ENCODE measurements at regions not wholly inside any gene's neighbourhood (a gene's known extent, or its start where the extent isn't known, plus 50 kb on each side); places are given as distances from the start of the nearest gene placed in this dataset.

GRCh38 chr2:12273111-12273510, 443.6 kb upstream of the TRIB2 start:
- DNase-seq (ENCODE audit: low spot score) = no peak
- H3K4me3 Mint-ChIP-seq = no peak overlapping the region
- no peak overlapping the region for H3K27ac Mint-ChIP-seq
- Histone ChIP-seq H3K36me3 (no peaks in the 10 kb centered on the region), H3K4me2 (no peak overlapping the region), H3K4me3 (no peak overlapping the region), H3F3A (ENCODE audit: low read depth) (no peaks in the 10 kb centered on the region), H3K27ac (no peak overlapping the region), H2AFZ (replicated peaks) (no peak overlapping the region), H3K79me2 (ENCODE audit: low read depth) (no peaks in the 10 kb centered on the region), H3K27me3 (no peaks in the 10 kb centered on the region), H3K4me1 (no peaks in the 10 kb centered on the region), H4K20me1 (ENCODE audit: low read depth) (no peaks in the 10 kb centered on the region), H3K9ac (no peak overlapping the region), H3K9me3 (ENCODE audit: low read depth) (no peaks in the 10 kb centered on the region)
- no peaks in the 10 kb centered on the region for H3K4me1 Mint-ChIP-seq
- no peaks in the 10 kb centered on the region for H3K9me3 Mint-ChIP-seq
- no peak for TF ChIP-seq CTCF (IDR thresholded peaks at IDR 0.05)
- no peak for TF ChIP-seq EZH2 (IDR thresholded peaks at IDR 0.05)
- TF ChIP-seq EZH2phosphoT487 (IDR thresholded peaks at IDR 0.05) = no peak
- H3K27me3 Mint-ChIP-seq (ENCODE audit: insufficient read depth, low read depth) = peaks cover 4% of the 10 kb centered on the region
- H3K36me3 Mint-ChIP-seq = no peaks in the 10 kb centered on the region

GRCh38 chr2:12274591-12274990, 442.1 kb upstream of the TRIB2 start:
- Mint-ChIP-seq H3K4me1 (no peaks in the 10 kb centered on the region), H3K4me3 (no peak overlapping the region), H3K9me3 (no peaks in the 10 kb centered on the region), H3K27me3 (ENCODE audit: insufficient read depth, low read depth) (peaks cover 4% of the 10 kb centered on the region), H3K36me3 (no peaks in the 10 kb centered on the region), H3K27ac (no peak overlapping the region)
- Histone ChIP-seq H3K9me3 (ENCODE audit: low read depth) (no peaks in the 10 kb centered on the region), H3K4me3 (no peak overlapping the region), H2AFZ (replicated peaks) (no peak overlapping the region), H4K20me1 (ENCODE audit: low read depth) (no peaks in the 10 kb centered on the region), H3K27ac (no peak overlapping the region), H3K79me2 (ENCODE audit: low read depth) (no peaks in the 10 kb centered on the region), H3K9ac (no peak overlapping the region), H3K4me1 (no peaks in the 10 kb centered on the region), H3K36me3 (no peaks in the 10 kb centered on the region), H3K27me3 (no peaks in the 10 kb centered on the region), H3K4me2 (no peak overlapping the region), H3F3A (ENCODE audit: low read depth) (no peaks in the 10 kb centered on the region)
- no peak for DNase-seq (ENCODE audit: low spot score)
- TF ChIP-seq EZH2 (IDR thresholded peaks at IDR 0.05) (no peak), CTCF (IDR thresholded peaks at IDR 0.05) (no peak), EZH2phosphoT487 (IDR thresholded peaks at IDR 0.05) (no peak)

GRCh38 chr2:12277241-12278034, 439.3 kb upstream of the TRIB2 start:
- Mint-ChIP-seq H3K4me3 (no peak overlapping the region), H3K36me3 (no peaks in the 10 kb centered on the region), H3K27ac (no peak overlapping the region), H3K9me3 (no peaks in the 10 kb centered on the region), H3K27me3 (ENCODE audit: insufficient read depth, low read depth) (peaks cover 4% of the 10 kb centered on the region), H3K4me1 (no peaks in the 10 kb centered on the region)
- Histone ChIP-seq H3K9me3 (ENCODE audit: low read depth) (no peaks in the 10 kb centered on the region), H3K9ac (no peak overlapping the region), H3F3A (ENCODE audit: low read depth) (no peaks in the 10 kb centered on the region), H3K27me3 (no peaks in the 10 kb centered on the region), H3K4me1 (no peaks in the 10 kb centered on the region), H4K20me1 (ENCODE audit: low read depth) (no peaks in the 10 kb centered on the region), H3K4me3 (no peak overlapping the region), H3K4me2 (no peak overlapping the region), H3K27ac (no peak overlapping the region), H2AFZ (replicated peaks) (no peak overlapping the region), H3K79me2 (ENCODE audit: low read depth) (no peaks in the 10 kb centered on the region), H3K36me3 (no peaks in the 10 kb centered on the region)
- no peak for TF ChIP-seq CTCF (IDR thresholded peaks at IDR 0.05)
- TF ChIP-seq EZH2phosphoT487 (IDR thresholded peaks at IDR 0.05) = no peak
- TF ChIP-seq EZH2 (IDR thresholded peaks at IDR 0.05) = no peak
- no peak for DNase-seq (ENCODE audit: low spot score)
